NCI-H526 (cell line): ENCODE measurements at regions not wholly inside any gene's neighbourhood (a gene's known extent, or its start where the extent isn't known, plus 50 kb on each side); places are given as distances from the start of the nearest gene placed in this dataset.
"Not testable (repeated sequence)": the region's sequence is repeated elsewhere in the genome, so short reads cannot be mapped to it uniquely, and the experiment has no call there.

Source experiments
- DNase-seq, 2 experiments: peaks; one replicate each; lab custom pipeline; 2025; lab: John Stamatoyannopoulos, UW

GRCh38 chr1:199044191-199044590, 405.4 kb downstream of the PTPRC start:
- DNase-seq = no peak

- DNase-seq = no peak
Observed at GRCh38 chr1:199046618-199047017, 407.8 kb downstream of the PTPRC start.

- DNase-seq = no peak
Observed at GRCh38 chr1:199054694-199055093, 415.9 kb downstream of the PTPRC start.

- DNase-seq = no peak
Observed at GRCh38 chr1:199057322-199057721, 418.5 kb downstream of the PTPRC start.

- DNase-seq = no peak
Observed at GRCh38 chr1:199058281-199058680, 419.4 kb downstream of the PTPRC start.

GRCh38 chr1:199064971-199065370, 426.1 kb downstream of the PTPRC start:
- no peak for DNase-seq

GRCh38 chr1:199067483-199067882, 428.6 kb downstream of the PTPRC start:
- DNase-seq = no peak

- DNase-seq = no peak
Observed at GRCh38 chr1:199071080-199071479, 432.2 kb downstream of the PTPRC start.

- DNase-seq = no peak
Observed at GRCh38 chr1:199073166-199073565, 434.3 kb downstream of the PTPRC start.

- DNase-seq = no peak
Observed at GRCh38 chr1:199075792-199076191, 437.0 kb downstream of the PTPRC start.

GRCh38 chr1:199079994-199080393, 441.2 kb downstream of the PTPRC start:
- no peak for DNase-seq

GRCh38 chr1:199081739-199082138, 442.9 kb downstream of the PTPRC start:
- no peak for DNase-seq

GRCh38 chr1:199082778-199083389, 444.0 kb downstream of the PTPRC start:
- no peak for DNase-seq

GRCh38 chr1:199083680-199084079, 444.8 kb downstream of the PTPRC start:
- DNase-seq = no peak

GRCh38 chr1:199084293-199084692, 445.5 kb downstream of the PTPRC start:
- DNase-seq = peak; percentile 1 to 17

GRCh38 chr1:199085903-199086302, 447.1 kb downstream of the PTPRC start:
- DNase-seq = no peak

GRCh38 chr1:199087144-199087543, 448.3 kb downstream of the PTPRC start:
- no peak for DNase-seq

GRCh38 chr1:199089393-199090122, 450.7 kb downstream of the PTPRC start:
- DNase-seq = no peak

- not testable (repeated sequence) for DNase-seq
Observed at GRCh38 chr1:199095628-199096027, 456.8 kb downstream of the PTPRC start.

GRCh38 chr1:199096591-199096990, 457.8 kb downstream of the PTPRC start:
- DNase-seq = no peak

- no peak for DNase-seq
Observed at GRCh38 chr1:199098468-199098867, 459.6 kb downstream of the PTPRC start.

- no peak for DNase-seq
Observed at GRCh38 chr1:199101139-199101538, 462.3 kb downstream of the PTPRC start.

GRCh38 chr1:199101635-199102034, 462.8 kb downstream of the PTPRC start:
- DNase-seq = no peak

GRCh38 chr1:199102239-199102638, 463.4 kb downstream of the PTPRC start:
- DNase-seq = no peak
